Neuron (in vitro differentiated cells): ENCODE measurements at regions not wholly inside any gene's neighbourhood (a gene's known extent, or its start where the extent isn't known, plus 50 kb on each side); places are given as distances from the start of the nearest gene placed in this dataset.
"Not testable (repeated sequence)": the region's sequence is repeated elsewhere in the genome, so short reads cannot be mapped to it uniquely, and the experiment has no call there.

Source experiments
- H2AFZ ChIP-seq: one replicate; pipeline ENCODE4 v1.6.1; 2013; ENCODE audit warnings: low read depth, mild to moderate bottlenecking, inconsistent platforms, low read length, moderate library complexity
- H3K27me3 ChIP-seq: one replicate; pipeline ENCODE4 v1.6.1; 2013; ENCODE audit warnings: low read length; ENCODE audit not compliant: insufficient read depth
- H3K36me3 ChIP-seq: one replicate; pipeline ENCODE4 v1.6.1; 2013; ENCODE audit warnings: low read length; ENCODE audit not compliant: insufficient read depth
- H3K4me1 ChIP-seq: one replicate; pipeline ENCODE4 v1.6.1; 2013; ENCODE audit warnings: low read length; ENCODE audit not compliant: insufficient read depth
- H3K4me3 ChIP-seq: 2 replicates; pipeline ENCODE4 v1.5.1; 2013; ENCODE audit warnings: mild to moderate bottlenecking, low read length, moderate library complexity
- H3K9me3 ChIP-seq: one replicate; pipeline ENCODE4 v1.6.1; 2013; ENCODE audit warnings: low read length

DNA sequence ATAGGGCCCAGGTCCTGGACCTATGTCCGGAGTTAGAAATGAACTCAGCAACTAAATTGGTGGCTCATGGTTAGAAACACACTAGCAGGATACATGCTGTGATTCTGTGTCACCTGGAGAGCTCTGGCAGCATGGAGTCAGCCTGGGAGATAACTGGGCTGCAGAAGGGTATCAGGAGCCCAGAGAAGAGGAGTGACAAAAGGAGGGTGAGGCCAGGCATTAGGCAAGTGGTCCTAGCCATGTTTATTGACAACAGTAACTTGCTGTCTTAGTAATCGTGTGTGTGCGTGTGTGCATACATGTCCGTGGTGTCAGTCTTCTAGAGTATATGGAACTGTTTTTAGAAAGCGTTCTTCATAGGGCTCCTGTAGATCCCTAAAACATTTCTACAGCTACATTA lies 157.5 kb upstream of the PHYHIPL start:
- H3K9me3 ChIP-seq, result no peaks in the 10 kb centered on the region
- peaks cover 2% of the 10 kb centered on the region for H3K4me1 ChIP-seq
- peaks cover 2% of the 10 kb centered on the region for H3K27me3 ChIP-seq
- H3K36me3 ChIP-seq, result no peaks in the 10 kb centered on the region
- no peak overlapping the region for H3K4me3 ChIP-seq
- no peak overlapping the region for H2AFZ ChIP-seq

DNA sequence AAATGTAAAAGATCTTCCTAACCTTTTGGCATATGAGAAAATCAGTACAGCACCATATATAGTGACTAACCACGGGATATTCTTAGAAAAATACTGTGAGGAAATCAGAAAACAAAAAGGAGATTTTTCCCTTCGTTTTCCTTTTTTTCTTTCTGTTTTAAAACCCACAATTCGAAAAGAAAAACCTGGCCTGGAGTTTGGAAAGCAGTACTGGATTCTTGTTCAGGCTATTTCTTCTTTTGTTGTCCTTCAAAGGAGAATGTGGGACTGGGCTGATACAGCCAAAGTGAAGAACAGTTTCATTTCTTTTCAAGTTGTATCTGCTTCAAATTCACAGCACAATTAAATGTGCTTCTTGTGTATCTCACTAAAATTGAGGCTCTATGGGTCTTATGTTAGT lies 156.8 kb upstream of the PHYHIPL start:
- Histone ChIP-seq H3K4me1 (peaks cover 2% of the 10 kb centered on the region), H2AFZ (no peak overlapping the region), H3K9me3 (no peaks in the 10 kb centered on the region), H3K27me3 (peaks cover 2% of the 10 kb centered on the region), H3K4me3 (no peak overlapping the region), H3K36me3 (no peaks in the 10 kb centered on the region)

- Histone ChIP-seq H3K4me3 (no peak overlapping the region), H3K36me3 (no peaks in the 10 kb centered on the region), H2AFZ (no peak overlapping the region), H3K27me3 (peaks cover 2% of the 10 kb centered on the region), H3K9me3 (no peaks in the 10 kb centered on the region), H3K4me1 (peaks cover 2% of the 10 kb centered on the region)
Observed at GRCh38 chr10:59020502-59020901, 155.9 kb upstream of the PHYHIPL start.

- no peaks in the 10 kb centered on the region for H3K4me1 ChIP-seq
- no peak overlapping the region for H2AFZ ChIP-seq
- no peak overlapping the region for H3K4me3 ChIP-seq
- no peaks in the 10 kb centered on the region for H3K36me3 ChIP-seq
- no peaks in the 10 kb centered on the region for H3K27me3 ChIP-seq
- no peaks in the 10 kb centered on the region for H3K9me3 ChIP-seq
Observed at GRCh38 chr10:59025981-59026765, 150.3 kb upstream of the PHYHIPL start.

DNA sequence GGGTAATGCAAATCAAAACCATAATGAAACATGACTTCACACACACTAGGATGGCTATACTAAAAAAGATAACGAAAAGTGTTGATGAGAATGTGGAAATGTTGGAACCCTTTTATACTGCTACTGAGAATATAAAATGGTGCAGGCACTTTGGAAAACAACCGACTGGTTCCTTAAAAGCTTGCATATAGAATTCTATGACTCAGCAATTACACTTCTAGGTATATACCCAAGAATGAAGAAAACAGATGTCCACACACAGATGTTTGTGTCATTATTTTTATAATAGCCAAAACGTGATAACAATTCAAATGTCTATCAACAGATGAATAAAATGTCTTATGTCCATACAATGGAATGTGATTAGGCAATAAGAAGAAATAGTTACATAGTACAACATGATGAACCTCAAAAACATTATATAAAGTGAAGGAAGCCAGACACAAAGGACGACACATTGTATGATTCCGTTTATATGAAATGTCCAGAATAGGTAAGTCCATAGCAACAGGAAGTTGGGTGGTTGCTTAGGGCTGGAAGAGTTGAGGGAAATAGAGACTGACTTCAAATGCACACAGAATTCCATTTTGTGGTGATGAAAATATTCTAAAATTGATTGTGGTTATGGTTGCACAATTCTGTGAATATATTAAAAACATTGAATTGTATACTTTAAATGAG lies 148.3 kb upstream of the PHYHIPL start:
- Histone ChIP-seq H2AFZ (no peak overlapping the region), H3K9me3 (no peaks in the 10 kb centered on the region), H3K4me3 (no peak overlapping the region), H3K4me1 (no peaks in the 10 kb centered on the region), H3K27me3 (no peaks in the 10 kb centered on the region), H3K36me3 (no peaks in the 10 kb centered on the region)

DNA sequence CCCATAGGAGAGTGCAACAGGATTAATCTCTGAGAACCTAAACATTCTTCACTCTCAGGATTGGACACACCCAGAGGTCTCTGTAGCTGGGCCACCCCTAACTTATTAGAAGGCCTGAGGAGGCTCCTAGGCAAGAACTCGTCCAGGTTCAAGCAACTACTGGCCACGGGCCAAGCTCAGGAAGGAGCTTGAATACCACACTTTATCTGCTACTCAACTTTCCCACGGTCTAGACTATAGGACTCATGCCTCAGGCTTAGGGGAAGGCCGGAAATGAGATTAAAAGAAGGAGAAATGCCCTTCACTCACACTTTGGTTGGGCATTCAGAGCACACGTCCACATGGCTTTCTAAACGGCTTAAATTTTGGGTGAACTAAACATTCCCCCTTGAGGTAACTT lies 142.8 kb upstream of the PHYHIPL start:
- Histone ChIP-seq H3K9me3 (no peaks in the 10 kb centered on the region), H3K27me3 (no peaks in the 10 kb centered on the region), H2AFZ (no peak overlapping the region), H3K4me1 (no peaks in the 10 kb centered on the region), H3K4me3 (no peak overlapping the region), H3K36me3 (no peaks in the 10 kb centered on the region)

DNA sequence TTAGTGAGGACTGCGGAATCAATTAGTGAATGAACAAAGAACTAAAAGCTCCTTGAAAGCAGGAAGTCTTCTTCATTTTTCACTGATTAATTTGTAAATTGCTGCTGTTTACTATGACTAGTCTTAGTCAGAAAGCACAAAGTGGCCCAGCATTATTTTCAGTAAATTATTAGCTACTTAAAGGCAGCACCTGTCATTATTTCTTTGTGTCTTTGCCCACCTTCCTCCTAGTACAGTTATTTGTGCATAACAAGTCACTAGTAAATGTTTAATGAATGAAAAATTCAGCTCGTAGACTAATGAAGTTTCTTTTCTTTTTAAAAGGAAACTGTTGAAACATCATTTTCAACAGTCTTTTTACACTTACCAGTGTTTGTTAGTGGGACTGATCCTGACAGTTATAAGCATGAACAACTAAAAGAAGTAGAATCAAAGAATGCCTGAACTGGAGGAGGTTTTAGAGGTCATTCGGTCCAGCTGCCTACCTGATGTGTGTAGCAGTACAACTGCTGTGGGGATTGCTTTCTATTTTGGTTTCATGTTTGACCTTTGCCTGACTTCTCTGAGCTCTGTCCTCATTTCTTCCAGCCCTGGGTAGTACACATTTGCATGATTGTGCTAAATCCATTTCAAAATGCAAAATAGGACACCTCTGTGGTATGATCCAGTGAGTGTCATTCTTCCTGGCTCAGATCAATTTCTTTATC lies 140.0 kb upstream of the PHYHIPL start:
- H2AFZ ChIP-seq, result no peak overlapping the region
- no peaks in the 10 kb centered on the region for H3K9me3 ChIP-seq
- H3K4me1 ChIP-seq, result no peaks in the 10 kb centered on the region
- no peak overlapping the region for H3K4me3 ChIP-seq
- no peaks in the 10 kb centered on the region for H3K36me3 ChIP-seq
- no peaks in the 10 kb centered on the region for H3K27me3 ChIP-seq

GRCh38 chr10:59037018-59037389 lies 139.4 kb upstream of the PHYHIPL start:
- Histone ChIP-seq H3K9me3 (no peaks in the 10 kb centered on the region), H3K4me1 (no peaks in the 10 kb centered on the region), H3K4me3 (no peak overlapping the region), H3K27me3 (no peaks in the 10 kb centered on the region), H2AFZ (no peak overlapping the region), H3K36me3 (no peaks in the 10 kb centered on the region)

DNA sequence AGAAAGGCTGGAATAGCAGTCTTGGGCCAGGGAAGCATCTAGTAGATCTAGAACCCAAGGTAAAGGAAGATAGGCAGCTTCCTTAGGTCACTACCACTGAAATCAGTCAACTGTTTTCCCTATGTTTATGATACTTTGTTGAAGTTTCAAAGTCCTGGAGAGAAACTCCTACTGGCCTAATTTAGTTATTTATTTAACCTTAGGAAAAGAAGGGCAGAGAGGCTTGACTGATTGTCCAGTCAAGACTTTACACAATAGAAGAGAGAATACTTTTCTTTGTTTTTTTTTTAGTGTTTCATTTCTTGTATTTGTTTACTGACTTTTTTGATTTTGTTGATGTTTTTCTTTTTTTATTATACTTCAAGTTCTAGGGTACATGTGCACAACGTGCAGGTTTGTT lies 138.9 kb upstream of the PHYHIPL start:
- Histone ChIP-seq H3K36me3 (no peaks in the 10 kb centered on the region), H3K9me3 (no peaks in the 10 kb centered on the region), H3K27me3 (no peaks in the 10 kb centered on the region), H3K4me1 (no peaks in the 10 kb centered on the region), H2AFZ (no peak overlapping the region), H3K4me3 (no peak overlapping the region)

- H3K4me3 ChIP-seq, H3K9me3 ChIP-seq, H3K36me3 ChIP-seq, H3K4me1 ChIP-seq, H3K27me3 ChIP-seq, H2AFZ ChIP-seq: not testable (repeated sequence)
Observed at GRCh38 chr10:59043358-59043757, 133.1 kb upstream of the PHYHIPL start.

GRCh38 chr10:59047180-59047579 lies 129.3 kb upstream of the PHYHIPL start:
- Histone ChIP-seq H3K4me3 (no peak overlapping the region), H3K27me3 (no peaks in the 10 kb centered on the region), H3K4me1 (no peaks in the 10 kb centered on the region), H2AFZ (no peak overlapping the region), H3K36me3 (no peaks in the 10 kb centered on the region), H3K9me3 (no peaks in the 10 kb centered on the region)

DNA sequence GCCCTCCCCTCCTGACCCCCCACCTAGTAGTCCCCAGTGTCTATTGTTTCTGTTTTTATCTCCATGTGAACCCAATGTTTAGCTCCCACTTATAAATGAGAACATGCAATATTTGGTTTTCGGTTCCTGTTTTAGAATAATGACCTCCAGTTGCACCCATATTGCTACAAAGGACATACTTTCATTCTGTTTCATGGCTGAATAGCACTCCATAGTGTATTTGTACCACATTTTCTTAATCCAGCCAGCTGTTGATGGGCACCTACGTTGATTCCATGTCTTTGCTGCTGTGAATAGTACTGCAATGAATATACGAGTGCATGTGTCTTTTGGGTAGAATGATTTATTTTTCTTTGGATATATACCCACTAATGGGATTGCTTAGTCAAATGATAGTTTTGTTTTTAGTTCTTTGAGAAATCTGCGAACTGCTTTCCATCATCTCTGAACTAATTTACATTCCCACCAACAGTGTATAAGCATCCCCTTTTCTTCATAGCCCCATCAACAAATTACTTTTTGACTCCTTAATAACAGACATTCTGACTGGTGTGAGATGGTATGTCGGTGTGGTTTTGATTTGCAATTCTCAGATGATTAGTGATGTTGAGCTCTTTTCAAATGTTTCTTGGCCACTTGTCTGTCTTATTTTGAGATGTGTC lies 128.4 kb upstream of the PHYHIPL start:
- no peak overlapping the region for H3K4me3 ChIP-seq
- H3K36me3 ChIP-seq, result no peaks in the 10 kb centered on the region
- H2AFZ ChIP-seq, result no peak overlapping the region
- no peaks in the 10 kb centered on the region for H3K9me3 ChIP-seq
- H3K4me1 ChIP-seq, result no peaks in the 10 kb centered on the region
- H3K27me3 ChIP-seq, result no peaks in the 10 kb centered on the region

DNA sequence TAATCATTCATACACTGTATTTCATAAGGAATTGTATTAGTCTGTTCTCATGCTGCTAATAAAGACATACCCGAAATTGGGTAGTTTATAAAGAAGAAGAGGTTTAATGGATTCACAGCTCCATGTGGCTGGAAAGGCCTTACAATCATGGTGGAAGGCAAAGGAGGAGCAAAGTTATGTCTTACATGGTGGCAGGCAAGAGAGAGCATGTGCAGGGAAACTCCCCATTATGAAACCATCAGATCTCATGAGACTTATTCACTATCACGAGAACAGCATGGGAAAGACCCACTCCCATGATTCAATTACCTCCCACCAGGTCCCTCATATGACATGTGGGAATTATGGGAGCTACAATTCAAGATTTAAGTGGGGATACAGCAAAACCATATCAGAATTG lies 122.9 kb upstream of the PHYHIPL start:
- not testable (repeated sequence) for H3K4me3 ChIP-seq, H3K36me3 ChIP-seq, H2AFZ ChIP-seq, H3K9me3 ChIP-seq, H3K27me3 ChIP-seq, H3K4me1 ChIP-seq
